Naive thymus-derived CD8-positive, alpha-beta T cell (primary cell): ENCODE measurements at regions not wholly inside any gene's neighbourhood (a gene's known extent, or its start where the extent isn't known, plus 50 kb on each side); places are given as distances from the start of the nearest gene placed in this dataset.
A peak's percentile ranks its signal among the peaks of the same experiment; 100 is the strongest.

Experiments used
- ATAC-seq, 2 donors: fragments of 150-1000 bp; cut with Tn5 transposase in 1 of 2; sonication (Bioruptor Pico), chemical (Tn5 transposase) in 1 of 2; 1 replicate in 1 of 2; 2 replicates in 1 of 2; pipeline ENCODE4 v1.10.0; 2021; ENCODE audit warnings: mild to moderate bottlenecking in 2 of 2, moderate library complexity in 2 of 2
- POLR2A ChIA-PET: fragments of 350-600 bp; sonication (Branson Sonifier 250); formaldehyde crosslinking; loops from one replicate; lab custom pipeline; 2021; ENCODE audit warnings: antibody characterized with exemption; lab: Charles Lee
- DNase-seq, 10 donors: peaks; one replicate each; pipeline versions ENCODE4 v3.0.0 to v3.0.0-alpha.2; 2020 to 2022
- H3K27ac Mint-ChIP-seq, 10 donors: one replicate each; pipeline ENCODE4 v1.8.0; 2020 to 2022; ENCODE audit warnings: mild to moderate bottlenecking in 10 of 10, mixed read lengths in 10 of 10, moderate library complexity in 4 of 10, inconsistent platforms in 1 of 10
- H3K27me3 Mint-ChIP-seq, 5 donors: one replicate each; pipeline ENCODE4 v1.8.0; 2021 to 2022; ENCODE audit warnings: mixed read lengths in 5 of 5
- H3K36me3 Mint-ChIP-seq, 3 donors: one replicate each; pipeline ENCODE4 v1.8.0; 2020 to 2022; ENCODE audit warnings: mixed read lengths in 3 of 3, mild to moderate bottlenecking in 2 of 3, inconsistent platforms in 1 of 3
- H3K4me1 Mint-ChIP-seq, 4 donors: one replicate each; pipeline ENCODE4 v1.8.0; 2021 to 2022; ENCODE audit warnings: mixed read lengths in 4 of 4
- H3K4me3 Mint-ChIP-seq, 10 donors: one replicate each; pipeline ENCODE4 v1.8.0; 2020 to 2022; ENCODE audit warnings: mild to moderate bottlenecking in 10 of 10, mixed read lengths in 10 of 10, moderate library complexity in 6 of 10, inconsistent platforms in 1 of 10
- H3K9me3 Mint-ChIP-seq, 9 donors: one replicate each; pipeline ENCODE4 v1.8.0; 2020 to 2022; ENCODE audit warnings: mixed read lengths in 9 of 9, mild to moderate bottlenecking in 3 of 9, inconsistent platforms in 1 of 9, moderate library complexity in 1 of 9

DNA sequence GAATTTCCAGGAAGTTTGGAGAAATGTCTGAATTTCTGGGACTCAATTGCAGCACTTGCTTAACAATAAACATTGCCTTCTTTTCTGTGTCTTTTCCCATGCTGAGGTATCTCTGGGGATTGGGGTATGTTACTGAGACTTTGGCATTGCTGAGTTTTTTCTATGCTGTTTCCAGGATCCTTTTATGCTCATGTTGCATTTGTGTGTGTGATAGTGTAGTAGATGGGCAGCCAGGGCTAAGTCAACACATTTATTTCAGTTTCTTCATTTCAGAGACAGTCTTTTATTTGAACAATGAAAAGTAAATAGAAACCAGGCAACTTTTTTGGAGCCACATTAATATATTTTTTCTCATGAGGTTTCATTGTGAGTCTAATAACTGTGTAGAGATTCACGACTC, 1160.3 kb upstream of the TMEM132C start:
- POLR2A ChIA-PET: no interaction called here
- peaks cover 0 to 1% (median 0%) of the 10 kb centered on the region in 9 donors for H3K9me3 Mint-ChIP-seq
- H3K4me1 Mint-ChIP-seq: no peaks in the 10 kb centered on the region
- ATAC-seq: no peak
- H3K27ac Mint-ChIP-seq: no peak overlapping the region
- H3K4me3 Mint-ChIP-seq: no peak overlapping the region
- no peak for DNase-seq
- peaks cover 12 to 42% (median 19%) of the 10 kb centered on the region in 5 donors for H3K27me3 Mint-ChIP-seq
- peaks cover 0 to under 1% (median 0%) of the 10 kb centered on the region in 3 donors for H3K36me3 Mint-ChIP-seq

DNA sequence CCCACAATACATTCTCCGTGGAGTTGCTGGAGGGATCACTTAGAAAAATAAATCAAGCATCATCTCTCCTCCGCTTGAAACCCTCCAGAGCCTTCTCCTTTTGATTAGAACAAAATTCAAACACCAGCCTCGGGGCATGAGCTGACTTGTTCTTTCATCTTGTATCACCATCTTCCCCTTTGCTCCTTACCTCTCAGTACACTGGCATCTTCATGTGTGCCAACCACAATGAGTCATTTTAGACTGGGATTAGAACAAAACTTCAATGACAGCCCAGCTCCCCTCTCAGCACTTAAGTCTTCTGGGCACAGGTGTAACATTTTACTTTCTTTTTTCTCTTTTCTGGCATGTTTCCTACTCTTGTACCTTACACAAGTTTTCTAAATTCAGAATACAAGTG, 1159.2 kb upstream of the TMEM132C start:
- no peak for ATAC-seq
- H3K27me3 Mint-ChIP-seq: peaks cover 15 to 42% (median 23%) of the 10 kb centered on the region in 5 donors
- POLR2A ChIA-PET: no interaction called here

DNA sequence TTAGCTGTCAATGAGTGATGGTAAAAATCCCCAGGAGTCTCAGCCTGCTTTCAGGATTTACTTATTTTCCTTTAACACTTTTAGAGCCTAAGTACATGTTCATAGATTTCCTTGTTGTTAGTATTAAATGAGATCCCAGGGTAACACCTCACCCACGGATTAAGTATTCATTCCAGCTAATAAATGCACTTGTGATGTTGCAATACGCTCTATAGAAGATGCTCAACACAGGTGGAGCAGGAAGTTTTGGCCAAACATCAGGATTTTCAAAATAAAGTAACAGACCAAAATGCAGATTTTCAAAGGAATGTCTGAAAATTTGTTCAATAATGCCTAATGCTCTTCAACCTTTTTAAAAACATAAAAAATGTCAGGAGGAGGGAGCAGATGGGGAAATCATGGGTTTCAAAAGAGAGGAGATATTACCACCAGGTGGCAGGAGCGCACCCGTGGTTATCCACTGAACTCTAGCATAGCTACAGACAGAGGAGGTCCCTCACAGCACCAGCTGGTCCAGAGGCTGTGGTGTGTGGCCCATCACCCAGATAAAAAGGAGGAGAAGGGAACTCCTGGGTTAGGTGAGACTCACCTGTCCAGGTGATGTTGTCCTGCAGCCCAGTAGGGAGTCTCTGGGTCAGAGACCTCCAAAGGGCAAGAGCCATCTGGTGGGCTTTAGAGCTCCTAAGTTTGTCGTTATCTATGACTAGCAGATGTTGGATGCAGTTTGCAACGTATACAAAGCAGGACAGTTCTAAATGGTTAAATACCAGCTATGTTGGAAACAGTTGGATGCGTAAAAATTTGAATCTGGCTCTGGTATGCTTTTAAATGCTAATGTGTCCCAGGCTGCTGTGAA, 1158.4 kb upstream of the TMEM132C start:
- POLR2A ChIA-PET: no interaction called here
- Mint-ChIP-seq H3K4me1 (no peaks in the 10 kb centered on the region), H3K4me3 (no peak overlapping the region), H3K27ac (peak overlapping the region in 2 of 10 donors; percentile 28 to 45), H3K27me3 (peaks cover 15 to 42% (median 23%) of the 10 kb centered on the region in 5 donors), H3K9me3 (no peaks in the 10 kb centered on the region), H3K36me3 (no peaks in the 10 kb centered on the region)
- ATAC-seq (no peak), DNase-seq (peak in 8 of 10 donors; percentile 6 to 70 (median 18))

More for the DNA sequence above, 1159.2 kb upstream of the TMEM132C start:
- H3K4me3 Mint-ChIP-seq: no peak overlapping the region
- H3K9me3 Mint-ChIP-seq: no peaks in the 10 kb centered on the region
- DNase-seq: no peak
- no peaks in the 10 kb centered on the region for H3K4me1 Mint-ChIP-seq
- H3K36me3 Mint-ChIP-seq: no peaks in the 10 kb centered on the region
- H3K27ac Mint-ChIP-seq: no peak overlapping the region

DNA sequence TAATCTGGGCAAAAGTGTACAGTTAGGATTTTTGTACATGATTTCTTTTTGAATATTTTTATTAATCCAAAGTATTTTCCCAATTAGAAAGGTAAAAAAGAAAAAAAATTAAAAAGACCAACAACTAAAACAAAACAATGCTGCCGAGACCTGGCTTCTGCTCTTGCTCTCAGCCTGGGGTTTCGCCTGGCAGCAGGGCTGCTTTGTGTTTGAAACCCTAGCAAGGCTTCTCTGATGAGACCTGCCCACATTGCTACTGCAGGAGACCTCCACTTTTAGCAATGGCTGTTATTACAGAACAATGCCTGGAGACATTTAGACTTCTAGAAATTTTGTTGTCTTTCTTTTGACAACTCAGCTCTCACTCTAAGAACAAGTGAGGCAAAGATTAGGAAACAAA, 1153.0 kb upstream of the TMEM132C start:
- Mint-ChIP-seq H3K4me3 (no peak overlapping the region), H3K9me3 (peaks cover 0 to under 1% (median 0%) of the 10 kb centered on the region in 9 donors), H3K27me3 (peaks cover 4 to 19% (median 14%) of the 10 kb centered on the region in 5 donors), H3K27ac (no peak overlapping the region), H3K4me1 (no peaks in the 10 kb centered on the region), H3K36me3 (no peaks in the 10 kb centered on the region)
- POLR2A ChIA-PET: no interaction called here
- DNase-seq (no peak), ATAC-seq (no peak)

DNA sequence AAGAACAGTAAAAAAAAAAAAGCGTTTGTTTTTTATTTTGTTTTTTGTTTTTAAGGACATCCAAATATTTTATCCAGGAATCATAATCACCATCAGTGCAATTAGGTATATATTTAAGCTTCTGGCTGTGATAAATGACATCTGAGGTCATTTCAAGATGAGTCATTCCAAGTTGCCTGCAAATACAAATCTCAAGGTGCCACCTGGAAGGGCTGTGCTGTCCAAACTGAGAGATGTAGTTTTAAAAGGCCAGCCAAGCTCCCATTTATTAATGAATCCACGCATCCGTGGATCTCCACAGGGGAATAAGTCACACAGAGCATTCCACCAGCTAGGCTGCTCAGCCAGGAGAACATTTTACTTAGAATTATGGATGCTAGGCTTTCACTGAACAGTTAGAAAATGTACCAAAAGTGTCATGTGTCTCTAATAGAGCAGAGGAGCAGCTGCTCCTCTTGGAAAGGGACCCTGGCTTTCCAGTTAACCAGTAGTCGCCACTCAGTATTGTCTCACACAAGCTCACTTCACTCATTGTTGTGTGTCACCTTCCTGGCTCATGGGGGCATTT, 1151.4 kb upstream of the TMEM132C start:
- Mint-ChIP-seq H3K27me3 (peaks cover 7 to 13% (median 10%) of the 10 kb centered on the region in 5 donors), H3K36me3 (no peaks in the 10 kb centered on the region), H3K4me3 (no peak overlapping the region), H3K4me1 (no peaks in the 10 kb centered on the region), H3K27ac (no peak overlapping the region), H3K9me3 (peaks cover 0 to 3% (median 0%) of the 10 kb centered on the region in 9 donors)
- DNase-seq: no peak
- POLR2A ChIA-PET: no interaction called here
- no peak for ATAC-seq

DNA sequence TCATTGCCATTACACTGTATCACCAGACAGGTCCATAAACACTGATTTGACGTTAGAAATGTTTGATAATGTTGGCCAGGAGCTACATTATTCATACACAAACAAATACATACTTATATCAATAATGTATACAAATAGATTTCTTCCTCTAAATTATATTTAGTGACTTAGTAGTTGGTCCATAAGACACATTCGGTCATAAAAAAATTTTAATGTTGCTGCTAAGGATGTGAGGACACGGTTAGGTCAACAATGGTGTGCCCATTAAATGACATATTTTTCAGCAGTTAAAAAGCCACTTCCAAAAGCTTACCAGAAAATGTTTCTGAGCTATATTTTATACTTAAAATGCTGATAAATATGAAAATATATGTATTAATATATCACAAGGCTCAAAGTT, 1148.7 kb upstream of the TMEM132C start:
- Mint-ChIP-seq H3K4me1 (no peaks in the 10 kb centered on the region), H3K9me3 (peaks cover 0 to 3% (median 0%) of the 10 kb centered on the region in 9 donors), H3K36me3 (no peaks in the 10 kb centered on the region), H3K27me3 (peaks cover 9 to 34% (median 10%) of the 10 kb centered on the region in 5 donors), H3K4me3 (no peak overlapping the region), H3K27ac (no peak overlapping the region)
- POLR2A ChIA-PET: no interaction called here
- ATAC-seq (no peak), DNase-seq (no peak)

DNA sequence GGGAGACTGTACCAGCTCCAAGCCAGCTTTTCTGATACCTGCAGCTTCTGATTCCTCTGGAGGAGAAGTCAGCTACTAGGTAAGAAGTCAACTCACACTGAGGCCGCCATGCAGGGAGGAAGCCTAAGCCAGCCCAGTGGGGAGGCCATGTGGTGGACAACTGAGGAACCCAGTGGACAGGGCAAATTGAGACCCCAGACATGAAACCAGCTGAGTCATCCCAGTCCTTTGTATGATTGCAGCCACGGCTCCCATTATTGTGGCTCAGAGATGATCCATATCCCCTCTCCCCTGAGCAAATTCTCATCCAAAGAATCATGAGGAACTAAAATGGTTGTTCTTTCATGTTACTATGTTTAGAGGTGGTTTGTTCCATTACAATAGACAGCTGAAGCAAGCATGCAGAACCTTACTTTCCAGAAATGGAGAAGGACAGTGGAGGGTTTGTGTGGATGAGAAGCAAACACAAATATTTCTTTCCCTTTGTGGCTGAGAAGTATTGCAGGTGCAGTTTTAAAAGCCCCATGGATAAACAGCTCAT, 1147.3 kb upstream of the TMEM132C start:
- POLR2A ChIA-PET: no interaction called here
- Mint-ChIP-seq H3K27ac (no peak overlapping the region), H3K9me3 (peaks cover 0 to 3% (median 0%) of the 10 kb centered on the region in 9 donors), H3K4me3 (no peak overlapping the region), H3K36me3 (no peaks in the 10 kb centered on the region), H3K27me3 (peaks cover 7 to 34% (median 11%) of the 10 kb centered on the region in 5 donors), H3K4me1 (no peaks in the 10 kb centered on the region)
- DNase-seq (no peak), ATAC-seq (no peak)

DNA sequence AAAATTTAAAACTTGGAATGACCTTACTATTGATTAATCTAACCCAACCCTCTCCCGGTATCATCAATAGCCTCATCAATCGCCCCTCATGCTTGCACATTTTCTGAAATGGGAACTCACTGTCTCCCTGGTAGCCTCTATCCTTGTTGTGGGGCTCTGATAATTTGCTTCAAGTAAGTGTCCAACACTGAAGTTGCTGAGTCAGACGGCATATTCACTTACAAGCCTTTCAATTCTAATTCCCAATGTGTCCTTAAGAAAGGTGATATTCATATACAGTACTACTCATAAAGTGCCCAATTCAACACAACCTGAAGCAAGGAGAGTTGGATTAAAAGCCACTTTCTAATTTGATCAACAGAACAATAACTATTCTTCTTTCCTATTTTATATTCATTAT, 1146.1 kb upstream of the TMEM132C start:
- Mint-ChIP-seq H3K27me3 (peaks cover 7 to 30% (median 9%) of the 10 kb centered on the region in 5 donors), H3K4me3 (no peak overlapping the region), H3K27ac (no peak overlapping the region), H3K36me3 (no peaks in the 10 kb centered on the region), H3K4me1 (no peaks in the 10 kb centered on the region), H3K9me3 (peaks cover 0 to 3% (median 0%) of the 10 kb centered on the region in 9 donors)
- no peak for DNase-seq
- ATAC-seq: no peak
- POLR2A ChIA-PET: no interaction called here

DNA sequence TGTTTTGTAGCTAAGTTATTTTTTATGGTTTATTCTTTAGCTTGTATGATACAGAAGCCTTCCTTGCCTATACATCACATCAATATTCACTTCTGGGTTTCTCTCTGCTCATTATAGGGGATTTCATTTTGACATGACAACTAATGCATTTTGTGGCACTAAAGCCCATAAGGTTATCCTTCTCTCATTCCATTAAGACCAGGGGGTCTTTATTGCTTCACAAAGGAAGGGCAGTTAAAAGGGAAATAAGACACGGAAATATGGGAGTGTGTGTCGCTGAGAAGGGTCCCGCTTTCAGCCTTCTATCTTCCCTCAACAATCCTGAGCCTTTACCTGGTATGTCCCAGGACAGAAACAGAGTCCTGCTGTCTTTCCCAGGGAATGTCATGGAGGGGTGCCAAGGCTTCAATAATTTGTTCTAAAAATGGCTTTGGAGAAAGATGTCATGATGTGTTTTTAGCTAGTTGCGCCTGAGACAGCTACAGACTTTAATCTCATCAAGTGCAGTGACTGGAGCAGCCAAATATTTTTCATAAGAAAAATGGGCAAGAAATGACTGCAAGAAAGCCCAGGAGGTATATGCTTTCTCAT, 1145.4 kb upstream of the TMEM132C start:
- Mint-ChIP-seq H3K9me3 (peaks cover 0 to 3% (median 0%) of the 10 kb centered on the region in 9 donors), H3K27me3 (peaks cover 3 to 27% (median 8%) of the 10 kb centered on the region in 5 donors), H3K27ac (peak overlapping the region in 1 of 10 donors; percentile 31), H3K36me3 (no peaks in the 10 kb centered on the region), H3K4me3 (no peak overlapping the region), H3K4me1 (no peaks in the 10 kb centered on the region)
- DNase-seq (no peak), ATAC-seq (no peak)
- POLR2A ChIA-PET: no interaction called here

DNA sequence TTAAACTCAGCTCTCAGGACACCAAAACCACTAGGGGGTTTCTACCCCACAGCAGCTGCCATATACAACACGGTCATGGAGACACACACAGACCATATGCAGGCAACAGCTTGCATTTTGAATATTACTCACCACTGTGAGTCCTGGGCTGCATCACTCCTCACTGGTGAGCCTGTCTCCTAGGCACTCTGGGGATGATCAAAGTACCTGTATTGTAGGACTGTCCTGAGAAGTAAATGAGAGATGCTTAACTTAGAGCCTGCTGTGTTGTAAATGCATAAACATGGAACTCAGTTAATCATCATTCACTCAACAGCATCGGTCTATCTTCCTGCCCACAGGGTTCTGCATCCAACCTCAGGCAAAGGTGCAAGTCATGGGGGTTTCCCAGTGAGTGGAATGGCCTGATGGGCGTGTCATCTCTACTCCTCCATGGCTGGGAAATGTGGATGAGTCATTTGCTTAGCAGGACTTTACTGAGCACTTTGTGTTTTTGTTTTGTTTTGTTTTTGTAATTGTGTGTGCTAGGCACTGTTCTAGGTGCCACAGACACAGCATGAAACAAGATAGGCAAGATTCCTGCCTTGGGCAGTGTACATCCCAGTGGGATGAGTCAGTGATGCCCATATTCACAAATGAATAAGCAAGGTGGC, 1141.2 kb upstream of the TMEM132C start:
- no peak for ATAC-seq
- peaks cover 2 to 47% (median 8%) of the 10 kb centered on the region in 5 donors for H3K27me3 Mint-ChIP-seq
- no peaks in the 10 kb centered on the region for H3K4me1 Mint-ChIP-seq
- H3K4me3 Mint-ChIP-seq: no peak overlapping the region
- H3K36me3 Mint-ChIP-seq: no peaks in the 10 kb centered on the region
- H3K27ac Mint-ChIP-seq: no peak overlapping the region
- POLR2A ChIA-PET: no interaction called here
- no peak for DNase-seq
- H3K9me3 Mint-ChIP-seq: no peaks in the 10 kb centered on the region

GRCh38 chr12:127126260-127126628, 1140.7 kb upstream of the TMEM132C start:
- no peaks in the 10 kb centered on the region for H3K9me3 Mint-ChIP-seq
- no peaks in the 10 kb centered on the region for H3K36me3 Mint-ChIP-seq
- peaks cover 2 to 46% (median 8%) of the 10 kb centered on the region in 5 donors for H3K27me3 Mint-ChIP-seq
- no peak overlapping the region for H3K4me3 Mint-ChIP-seq
- POLR2A ChIA-PET: no interaction called here
- H3K27ac Mint-ChIP-seq: no peak overlapping the region
- DNase-seq: no peak
- no peaks in the 10 kb centered on the region for H3K4me1 Mint-ChIP-seq
- ATAC-seq: no peak

DNA sequence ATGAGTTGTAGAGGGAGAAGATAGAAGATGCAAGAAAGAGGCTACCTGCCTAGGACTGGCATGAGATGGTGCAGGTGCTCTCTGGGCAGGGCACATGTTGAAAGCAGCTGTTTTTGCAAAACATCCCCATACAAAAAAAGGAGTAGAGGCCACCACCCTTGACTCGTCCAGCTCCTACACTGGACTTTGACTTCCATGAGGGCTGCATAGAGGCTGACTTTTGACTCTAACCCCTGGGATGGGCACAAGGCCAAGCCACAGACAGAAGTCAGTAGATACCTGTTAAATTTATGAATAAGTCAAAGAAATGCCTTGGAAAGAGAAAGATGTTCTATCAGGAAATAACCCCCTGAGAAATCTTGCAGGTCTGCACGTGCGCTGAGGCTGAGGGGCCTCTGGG, 1139.1 kb upstream of the TMEM132C start:
- DNase-seq (no peak), ATAC-seq (no peak)
- Mint-ChIP-seq H3K9me3 (no peaks in the 10 kb centered on the region), H3K27me3 (peaks cover 2 to 36% (median 5%) of the 10 kb centered on the region in 5 donors), H3K4me1 (no peaks in the 10 kb centered on the region), H3K27ac (no peak overlapping the region), H3K4me3 (no peak overlapping the region), H3K36me3 (no peaks in the 10 kb centered on the region)
- POLR2A ChIA-PET: no interaction called here
